ENCODE measurements at regions not wholly inside any gene's neighbourhood (a gene's known extent, or its start where the extent isn't known, plus 50 kb on each side); places are given as distances from the start of the nearest gene placed in this dataset.

DNA sequence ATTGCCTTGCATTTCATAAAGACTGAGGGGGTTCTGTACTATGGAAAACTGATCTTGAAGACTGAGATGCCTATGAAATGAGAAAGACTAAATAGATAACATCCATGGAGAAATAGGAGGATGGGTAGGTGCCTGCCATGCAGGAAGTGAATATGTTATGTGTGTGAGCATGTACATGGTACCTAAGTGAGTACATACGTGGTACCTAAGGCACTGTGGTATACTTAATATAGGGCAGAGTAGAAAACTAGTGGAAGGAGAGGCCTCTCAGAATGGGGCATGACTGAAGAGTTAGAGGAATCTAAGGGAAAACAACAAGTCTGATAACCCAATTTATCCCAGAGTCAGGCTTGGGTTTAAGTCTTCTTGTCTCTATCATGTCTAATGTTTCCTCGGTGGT is 161.8 kb upstream of the DCN start:
- TF ChIP-seq, protein P1, sequence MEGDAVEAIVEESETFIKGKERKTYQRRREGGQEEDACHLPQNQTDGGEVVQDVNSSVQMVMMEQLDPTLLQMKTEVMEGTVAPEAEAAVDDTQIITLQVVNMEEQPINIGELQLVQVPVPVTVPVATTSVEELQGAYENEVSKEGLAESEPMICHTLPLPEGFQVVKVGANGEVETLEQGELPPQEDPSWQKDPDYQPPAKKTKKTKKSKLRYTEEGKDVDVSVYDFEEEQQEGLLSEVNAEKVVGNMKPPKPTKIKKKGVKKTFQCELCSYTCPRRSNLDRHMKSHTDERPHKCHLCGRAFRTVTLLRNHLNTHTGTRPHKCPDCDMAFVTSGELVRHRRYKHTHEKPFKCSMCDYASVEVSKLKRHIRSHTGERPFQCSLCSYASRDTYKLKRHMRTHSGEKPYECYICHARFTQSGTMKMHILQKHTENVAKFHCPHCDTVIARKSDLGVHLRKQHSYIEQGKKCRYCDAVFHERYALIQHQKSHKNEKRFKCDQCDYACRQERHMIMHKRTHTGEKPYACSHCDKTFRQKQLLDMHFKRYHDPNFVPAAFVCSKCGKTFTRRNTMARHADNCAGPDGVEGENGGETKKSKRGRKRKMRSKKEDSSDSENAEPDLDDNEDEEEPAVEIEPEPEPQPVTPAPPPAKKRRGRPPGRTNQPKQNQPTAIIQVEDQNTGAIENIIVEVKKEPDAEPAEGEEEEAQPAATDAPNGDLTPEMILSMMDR (IDR thresholded peaks at IDR 0.05; ENCODE audit: low read length): no peak
- TF ChIP-seq EZH2 (IDR thresholded peaks at IDR 0.05; ENCODE audit: borderline replicate concordance, low read length): no peak
- Histone ChIP-seq H3K4me2 (ENCODE audit: low read length) (no peak overlapping the region), H3K4me3 (ENCODE audit: low read depth, low read length, poor library complexity, severe bottlenecking) (no peak overlapping the region), H3K9me2 (ENCODE audit: low read depth, low read length) (no peaks in the 10 kb centered on the region), H3K27ac (ENCODE audit: low read depth, low read length, poor library complexity, severe bottlenecking) (no peak overlapping the region), H3K4me1 (ENCODE audit: insufficient read depth, low read length, severe bottlenecking) (no peaks in the 10 kb centered on the region), H3K9me3 (ENCODE audit: low read length) (no peaks in the 10 kb centered on the region), H3K79me2 (ENCODE audit: insufficient read depth, low read length) (no peaks in the 10 kb centered on the region), H3K36me3 (ENCODE audit: insufficient read depth, low read length) (no peaks in the 10 kb centered on the region), H3F3A (ENCODE audit: insufficient read depth, low read length) (no peaks in the 10 kb centered on the region), H3K9ac (ENCODE audit: low read length) (no peak overlapping the region), H3K27me3 (ENCODE audit: insufficient read depth, low read length) (no peaks in the 10 kb centered on the region), H4K20me1 (ENCODE audit: insufficient read depth, low read length) (no peaks in the 10 kb centered on the region), H2AFZ (ENCODE audit: low read length) (no peak overlapping the region)

DNA sequence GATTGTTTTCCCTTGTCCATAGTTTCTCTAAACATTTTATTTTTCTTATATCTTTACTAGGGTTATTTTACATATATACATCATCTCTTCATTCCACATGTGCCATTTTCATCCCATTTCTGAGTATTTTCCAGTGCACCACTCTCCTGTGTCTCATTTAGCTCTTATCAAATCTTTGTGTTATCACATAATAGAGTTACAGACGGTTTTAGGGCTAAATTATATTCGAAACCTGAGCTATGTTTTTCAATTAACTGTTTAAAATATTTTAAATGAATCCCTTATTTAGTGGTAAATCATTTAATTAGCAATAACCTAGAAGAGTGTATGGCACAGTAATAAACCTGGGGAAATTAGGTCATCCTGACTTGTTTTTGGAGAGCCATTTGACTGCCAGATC is 160.4 kb upstream of the DCN start:
- Histone ChIP-seq H3K9ac (ENCODE audit: low read length) (no peak overlapping the region), H3K27me3 (ENCODE audit: insufficient read depth, low read length) (no peaks in the 10 kb centered on the region), H3K4me2 (ENCODE audit: low read length) (no peak overlapping the region), H3K4me3 (ENCODE audit: low read depth, low read length, poor library complexity, severe bottlenecking) (no peak overlapping the region), H3K9me3 (ENCODE audit: low read length) (no peaks in the 10 kb centered on the region), H2AFZ (ENCODE audit: low read length) (no peak overlapping the region), H3K36me3 (ENCODE audit: insufficient read depth, low read length) (no peaks in the 10 kb centered on the region), H3K4me1 (ENCODE audit: insufficient read depth, low read length, severe bottlenecking) (no peaks in the 10 kb centered on the region), H3K79me2 (ENCODE audit: insufficient read depth, low read length) (no peaks in the 10 kb centered on the region), H3K27ac (ENCODE audit: low read depth, low read length, poor library complexity, severe bottlenecking) (no peak overlapping the region), H3K9me2 (ENCODE audit: low read depth, low read length) (no peaks in the 10 kb centered on the region), H3F3A (ENCODE audit: insufficient read depth, low read length) (no peaks in the 10 kb centered on the region), H4K20me1 (ENCODE audit: insufficient read depth, low read length) (no peaks in the 10 kb centered on the region)
- no peak for TF ChIP-seq EZH2 (IDR thresholded peaks at IDR 0.05; ENCODE audit: borderline replicate concordance, low read length)
- TF ChIP-seq, protein P1 (IDR thresholded peaks at IDR 0.05; ENCODE audit: low read length): no peak

DNA sequence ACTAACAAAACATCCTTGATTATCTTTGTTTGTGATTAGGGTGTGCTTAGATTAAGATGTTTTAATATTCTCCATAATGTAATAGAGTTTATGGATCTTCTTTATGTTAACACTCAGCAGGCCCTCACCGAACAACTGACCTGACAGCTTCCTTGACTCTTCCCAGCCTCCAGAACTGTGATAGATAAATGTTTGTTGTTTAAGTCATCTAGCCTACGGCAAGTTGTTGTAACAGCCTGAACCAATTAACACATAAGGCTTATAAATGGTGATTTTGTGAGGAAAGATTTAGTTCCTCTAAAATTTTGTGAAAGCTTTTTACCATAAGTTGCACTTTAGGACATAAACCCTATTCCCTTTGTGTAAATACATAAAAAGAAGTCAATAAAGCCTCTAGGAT is 156.5 kb upstream of the DCN start:
- H3K79me2 ChIP-seq (ENCODE audit: insufficient read depth, low read length): no peaks in the 10 kb centered on the region
- H3K4me1 ChIP-seq (ENCODE audit: insufficient read depth, low read length, severe bottlenecking): no peaks in the 10 kb centered on the region
- H3K9me3 ChIP-seq (ENCODE audit: low read length): no peaks in the 10 kb centered on the region
- TF ChIP-seq EZH2 (IDR thresholded peaks at IDR 0.05; ENCODE audit: borderline replicate concordance, low read length): no peak
- TF ChIP-seq, protein P1 (IDR thresholded peaks at IDR 0.05; ENCODE audit: low read length): no peak
- no peaks in the 10 kb centered on the region for H3F3A ChIP-seq (ENCODE audit: insufficient read depth, low read length)
- H3K9me2 ChIP-seq (ENCODE audit: low read depth, low read length): no peaks in the 10 kb centered on the region
- no peak overlapping the region for H3K4me3 ChIP-seq (ENCODE audit: low read depth, low read length, poor library complexity, severe bottlenecking)
- H2AFZ ChIP-seq (ENCODE audit: low read length): no peak overlapping the region
- no peak overlapping the region for H3K27ac ChIP-seq (ENCODE audit: low read depth, low read length, poor library complexity, severe bottlenecking)
- no peak overlapping the region for H3K4me2 ChIP-seq (ENCODE audit: low read length)
- H3K36me3 ChIP-seq (ENCODE audit: insufficient read depth, low read length): no peaks in the 10 kb centered on the region
- no peak overlapping the region for H3K9ac ChIP-seq (ENCODE audit: low read length)
- H3K27me3 ChIP-seq (ENCODE audit: insufficient read depth, low read length): no peaks in the 10 kb centered on the region
- no peaks in the 10 kb centered on the region for H4K20me1 ChIP-seq (ENCODE audit: insufficient read depth, low read length)
